HG03432 (cell line): ENCODE measurements at regions not wholly inside any gene's neighbourhood (a gene's known extent, or its start where the extent isn't known, plus 50 kb on each side); places are given as distances from the start of the nearest gene placed in this dataset.
A peak's percentile ranks its signal among the peaks of the same experiment; 100 is the strongest.
"Not testable (repeated sequence)": the region's sequence is repeated elsewhere in the genome, so short reads cannot be mapped to it uniquely, and the experiment has no call there.

Source experiments
- ATAC-seq: cut with Tn5 transposase; IDR thresholded peaks from one replicate; pipeline ENCODE4 v1.9.1; 2021; ENCODE audit warnings: mild to moderate bottlenecking, moderate library complexity; ENCODE audit not compliant: unreplicated experiment

- ATAC-seq: no peak
Observed at GRCh38 chr13:78098249-78098648, 179.6 kb upstream of the EDNRB start.

DNA sequence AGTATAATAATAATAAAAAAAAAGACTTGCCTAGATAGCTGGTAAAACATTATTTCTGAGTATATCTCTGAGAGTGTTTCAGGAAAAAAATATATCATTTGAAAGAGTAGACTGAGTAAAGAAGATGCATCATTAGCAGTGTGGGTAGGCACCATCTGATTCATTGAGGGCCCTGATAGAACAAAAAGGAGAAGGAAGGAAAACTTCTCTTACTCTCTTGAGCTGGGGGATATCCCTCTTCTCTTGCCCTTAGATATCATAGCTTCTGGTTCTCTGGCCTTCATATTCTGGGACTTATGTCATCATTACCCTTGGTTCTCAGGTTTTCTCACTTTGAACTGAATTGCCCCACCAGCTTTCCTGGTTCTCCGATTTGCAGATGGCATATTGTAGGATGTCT lies 177.6 kb upstream of the EDNRB start:
- no peak for ATAC-seq

- ATAC-seq: no peak
Observed at GRCh38 chr13:78087966-78088678, 169.5 kb upstream of the EDNRB start.

GRCh38 chr13:78085434-78086225 lies 167.0 kb upstream of the EDNRB start:
- no peak for ATAC-seq

- no peak for ATAC-seq
Observed at GRCh38 chr13:78084401-78084800, 165.8 kb upstream of the EDNRB start.

- no peak for ATAC-seq
Observed at GRCh38 chr13:78078168-78078567, 159.5 kb upstream of the EDNRB start.

DNA sequence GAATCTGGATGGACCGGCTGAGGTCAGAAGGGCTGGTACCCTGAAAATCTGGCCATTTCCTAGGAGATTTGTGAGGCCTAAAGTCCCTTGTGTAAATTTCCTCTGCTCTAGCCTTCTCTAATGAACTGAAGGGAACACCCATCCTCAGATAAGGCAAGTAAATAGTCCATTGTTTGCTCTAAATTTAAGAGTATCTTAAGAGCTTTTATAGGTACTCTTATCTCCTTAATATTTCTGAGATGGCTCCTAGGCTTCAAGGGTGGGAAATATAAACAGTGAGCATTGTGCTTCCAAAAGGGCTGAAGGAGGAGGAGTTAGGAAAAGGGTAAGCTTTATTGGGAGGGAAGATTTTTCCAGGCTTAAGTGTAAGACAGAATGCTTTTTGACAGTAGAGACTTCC lies 148.7 kb upstream of the EDNRB start:
- no peak for ATAC-seq

DNA sequence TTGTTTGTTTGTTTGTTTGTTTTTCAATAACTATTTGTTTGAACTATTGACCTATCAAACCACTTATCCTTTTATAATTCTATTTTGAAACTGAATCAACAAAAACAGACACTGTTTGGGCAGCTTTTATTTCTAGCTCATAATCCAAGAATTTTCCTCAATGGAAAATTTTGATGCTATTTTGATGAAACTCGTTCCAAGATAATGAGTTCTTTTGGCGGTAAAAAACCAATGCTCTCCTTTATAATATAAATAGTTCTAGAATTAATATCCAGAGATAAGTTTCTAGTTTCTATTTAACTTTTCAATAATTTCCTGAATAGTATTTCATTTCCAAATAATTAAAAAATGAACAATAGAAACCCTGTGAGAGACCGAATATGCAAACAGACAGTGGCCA lies 146.5 kb upstream of the EDNRB start:
- no peak for ATAC-seq

- no peak for ATAC-seq
Observed at GRCh38 chr13:78061806-78062205, 143.2 kb upstream of the EDNRB start.

DNA sequence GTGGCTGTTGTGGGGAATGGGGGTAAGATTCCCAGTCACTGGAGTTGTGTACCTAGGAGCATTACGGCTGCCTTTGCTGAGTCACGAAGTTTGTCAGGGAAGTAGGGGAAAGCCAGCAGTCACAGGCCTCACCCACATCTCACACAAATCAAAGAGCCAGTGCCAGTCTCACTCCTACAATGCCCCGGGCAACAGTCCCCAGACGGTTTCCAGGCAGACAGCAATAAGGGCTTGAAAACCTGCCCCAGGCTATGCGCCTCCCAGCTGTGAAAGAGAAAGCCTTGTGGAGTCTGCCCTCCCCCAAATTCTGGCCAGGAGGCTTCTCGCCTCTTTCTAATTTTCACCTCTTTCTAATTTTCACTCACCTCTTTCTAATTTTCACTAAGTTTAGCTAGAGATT lies 142.3 kb upstream of the EDNRB start:
- no peak for ATAC-seq

DNA sequence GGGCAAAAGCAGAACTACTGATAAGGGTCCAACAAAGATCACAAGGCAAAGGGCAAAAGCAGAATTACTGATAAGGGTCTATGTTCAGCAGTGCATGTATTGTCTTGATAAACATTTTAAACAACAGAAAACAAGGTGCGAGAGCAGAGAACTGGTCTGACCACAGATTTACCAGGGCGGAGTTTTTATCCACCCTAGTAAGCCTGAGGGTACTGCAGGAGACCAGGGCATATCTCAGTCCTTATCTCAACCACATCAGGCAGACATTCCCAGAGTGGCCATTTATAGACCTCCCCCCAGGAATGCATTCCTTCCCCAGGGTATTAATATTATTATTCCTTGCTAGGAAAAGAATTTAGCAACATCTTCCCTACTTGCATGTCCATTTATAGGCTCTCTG lies 138.2 kb upstream of the EDNRB start:
- ATAC-seq: not testable (repeated sequence)

GRCh38 chr13:78054157-78054556 lies 135.5 kb upstream of the EDNRB start:
- ATAC-seq: no peak

GRCh38 chr13:78047151-78047550 lies 128.5 kb upstream of the EDNRB start:
- no peak for ATAC-seq

- peak; percentile 81 for ATAC-seq
Observed at GRCh38 chr13:78046331-78046730, 127.7 kb upstream of the EDNRB start.

DNA sequence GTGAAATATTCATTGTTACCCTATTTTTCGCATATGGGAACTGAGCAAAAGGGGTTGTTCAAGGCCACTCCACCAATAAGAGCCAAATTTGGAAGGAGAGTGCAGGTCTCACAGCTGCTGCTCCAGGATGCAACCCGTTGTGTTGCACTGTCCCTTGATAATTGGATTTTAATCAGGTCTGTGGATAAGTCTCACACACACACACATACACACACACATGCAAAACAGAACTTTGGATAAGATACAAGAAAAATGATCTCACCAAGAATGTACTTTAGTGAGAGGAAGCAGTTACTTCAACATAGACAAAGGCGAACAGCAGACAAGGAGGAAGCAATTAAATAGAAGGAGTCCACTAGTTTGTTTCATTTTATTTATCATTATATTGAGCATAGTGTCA lies 127.3 kb upstream of the EDNRB start:
- peak; percentile 22 for ATAC-seq

DNA sequence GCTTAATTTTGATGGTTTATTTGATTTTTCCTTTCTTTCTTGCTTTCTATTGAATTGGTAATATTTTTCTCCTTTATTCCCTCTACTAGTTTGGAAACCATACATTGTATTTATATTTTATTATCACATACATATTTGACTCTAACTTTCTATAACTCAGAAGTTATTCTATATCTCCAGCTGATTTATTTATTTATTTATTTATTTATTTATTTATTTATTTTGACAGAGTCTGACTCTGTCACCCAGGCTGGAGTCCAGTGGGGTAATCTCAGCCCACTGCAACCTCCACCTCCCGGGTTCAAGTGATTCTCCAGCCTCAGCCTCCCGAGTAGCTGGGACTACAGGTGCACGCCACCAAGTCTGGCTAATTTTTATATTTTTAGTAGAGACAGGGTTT lies 122.7 kb upstream of the EDNRB start:
- ATAC-seq: not testable (repeated sequence)

DNA sequence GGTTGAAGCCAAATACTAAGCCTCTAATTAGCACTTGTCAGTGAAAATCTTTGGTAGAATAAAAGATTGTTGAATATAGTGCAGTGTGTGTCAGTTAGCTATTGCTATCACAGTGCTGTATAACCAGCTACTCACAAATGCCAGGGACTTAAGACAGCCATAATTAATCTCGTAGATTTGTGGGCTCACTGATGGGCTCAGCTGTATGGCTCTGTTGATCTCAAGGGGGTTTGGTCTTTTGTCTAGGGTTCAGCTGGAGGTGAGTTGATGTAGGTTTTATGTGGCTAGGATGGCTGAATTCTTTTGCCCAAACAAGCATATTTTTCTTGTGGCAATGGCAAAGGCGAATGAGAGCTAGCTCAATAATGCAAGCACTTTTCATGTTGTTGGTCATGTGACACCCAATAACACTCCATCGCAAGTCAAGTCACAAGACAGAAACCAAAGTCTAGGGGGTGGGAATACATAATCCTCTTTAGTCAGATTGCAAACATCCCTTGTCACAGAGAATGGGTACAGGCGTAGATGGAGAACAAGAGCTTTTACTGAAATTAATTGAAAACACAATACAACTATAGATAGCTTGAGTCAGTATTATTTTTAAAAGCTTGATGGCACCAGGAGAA lies 121.7 kb upstream of the EDNRB start:
- ATAC-seq: no peak

GRCh38 chr13:78036841-78037240 lies 118.2 kb upstream of the EDNRB start:
- no peak for ATAC-seq

DNA sequence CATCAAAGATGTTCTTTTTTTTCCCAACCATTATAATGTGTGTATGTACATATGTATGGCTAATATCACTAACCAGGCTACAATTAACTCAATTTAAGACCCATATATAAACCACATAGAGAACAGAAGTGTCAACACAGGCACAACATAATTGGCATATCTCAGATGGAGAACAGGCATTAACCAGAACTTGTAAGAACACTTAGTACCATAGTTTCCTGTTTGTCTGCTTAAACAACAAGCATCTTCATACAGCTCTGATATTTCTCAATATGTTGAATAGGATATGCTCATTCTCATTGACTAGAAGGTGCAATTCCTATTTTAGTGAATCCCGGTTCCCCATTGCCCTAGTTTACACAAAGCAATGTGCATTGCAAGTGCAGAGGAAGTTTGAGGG lies 116.9 kb upstream of the EDNRB start:
- no peak for ATAC-seq

DNA sequence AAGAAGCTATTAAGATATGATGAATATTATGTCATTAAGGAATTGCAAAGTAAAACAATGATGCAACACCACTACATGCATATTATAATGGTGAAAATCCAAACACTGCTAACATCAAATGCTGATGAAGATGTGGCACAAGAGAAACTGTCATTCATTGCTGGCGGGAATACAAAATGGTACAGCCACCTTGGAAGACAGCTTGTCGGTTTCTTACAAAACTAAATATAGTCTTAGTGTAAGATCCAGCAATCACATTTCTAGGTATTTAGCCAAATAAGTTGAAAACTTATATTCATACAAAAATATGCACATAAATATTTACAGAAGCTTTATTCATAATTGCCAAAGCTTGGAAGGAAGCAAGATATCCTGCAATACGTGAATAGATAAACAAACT lies 114.9 kb upstream of the EDNRB start:
- ATAC-seq: no peak

- ATAC-seq: no peak
Observed at GRCh38 chr13:78032132-78032531, 113.5 kb upstream of the EDNRB start.

DNA sequence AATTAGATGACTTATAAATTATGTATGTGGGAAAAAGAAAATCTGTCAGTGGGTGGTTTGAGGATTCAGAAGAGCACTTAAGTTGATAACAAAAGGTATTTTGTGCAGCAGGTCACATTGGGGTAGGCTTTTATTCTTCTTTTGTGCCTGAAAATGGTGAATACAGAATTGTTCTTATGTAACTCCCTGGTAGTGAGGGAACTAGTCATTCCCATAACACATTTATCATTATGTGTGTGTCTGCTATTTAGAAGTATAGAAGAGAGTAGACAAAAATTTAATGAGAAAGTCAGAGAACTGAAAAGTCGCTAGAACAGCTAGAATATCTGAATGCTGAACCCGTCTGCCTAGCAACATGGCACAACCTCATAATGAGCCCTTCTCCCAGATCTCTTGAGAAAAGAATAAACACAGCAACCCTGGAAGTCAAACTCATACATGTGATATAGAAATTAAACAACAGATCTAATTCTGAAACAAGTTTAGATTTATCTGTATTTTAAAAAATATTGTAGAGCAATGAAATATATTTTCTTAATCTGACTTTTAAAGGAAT lies 111.8 kb upstream of the EDNRB start:
- no peak for ATAC-seq
